H9 (cell line): ENCODE measurements at regions not wholly inside any gene's neighbourhood (a gene's known extent, or its start where the extent isn't known, plus 50 kb on each side); places are given as distances from the start of the nearest gene placed in this dataset.
"Not testable (repeated sequence)": the region's sequence is repeated elsewhere in the genome, so short reads cannot be mapped to it uniquely, and the experiment has no call there.

ENCODE experiments used
- DNase-seq: peaks from one replicate; pipeline ENCODE4 v3.0.0-alpha.2; 2017
- H2AFZ ChIP-seq: one replicate; pipeline ENCODE4 v1.6.1; 2013; ENCODE audit warnings: mild to moderate bottlenecking, low read length, control low read depth, moderate library complexity
- H2AK5ac ChIP-seq: 2 replicates; pipeline ENCODE4 v1.6.1; 2013; ENCODE audit warnings: low read length, control low read depth, mixed read lengths; ENCODE audit not compliant: insufficient read length
- H2BK120ac ChIP-seq: one replicate; pipeline ENCODE4 v1.6.1; 2013; ENCODE audit warnings: low read depth, mild to moderate bottlenecking, low read length, control low read depth, inconsistent platforms; ENCODE audit not compliant: poor library complexity, severe bottlenecking
- H2BK12ac ChIP-seq: 2 replicates; pipeline ENCODE4 v1.6.1; 2013; ENCODE audit warnings: low read length, control low read depth, mixed read lengths, low read depth; ENCODE audit not compliant: insufficient read length
- H2BK15ac ChIP-seq: 2 replicates; pipeline ENCODE4 v1.6.1; 2013; ENCODE audit warnings: low read depth, low read length, control low read depth
- H2BK20ac ChIP-seq: one replicate; pipeline ENCODE4 v1.6.1; 2013; ENCODE audit warnings: low read depth, mild to moderate bottlenecking, low read length, control low read depth, inconsistent platforms; ENCODE audit not compliant: poor library complexity, severe bottlenecking
- H2BK5ac ChIP-seq: 2 replicates; pipeline ENCODE4 v1.6.1; 2013; ENCODE audit warnings: low read length, control low read depth, mixed read lengths; ENCODE audit not compliant: insufficient read length
- H3K14ac ChIP-seq: 2 replicates; pipeline ENCODE4 v1.6.1; 2013; ENCODE audit warnings: low read length, control low read depth; ENCODE audit not compliant: insufficient read depth
- H3K18ac ChIP-seq: 2 replicates; pipeline ENCODE4 v1.6.1; 2013; ENCODE audit warnings: low read depth, mild to moderate bottlenecking, mixed read lengths, low read length, control low read depth; ENCODE audit not compliant: insufficient read length
- H3K23ac ChIP-seq: 2 replicates; pipeline ENCODE4 v1.6.1; 2013; ENCODE audit warnings: low read length, control low read depth, mixed read lengths, low read depth; ENCODE audit not compliant: insufficient read length
- H3K23me2 ChIP-seq: 2 replicates; pipeline ENCODE4 v1.6.1; 2013; ENCODE audit warnings: low read depth, mild to moderate bottlenecking, mixed read lengths, low read length, control low read depth; ENCODE audit not compliant: insufficient read length, poor library complexity, severe bottlenecking
- H3K27ac ChIP-seq: 2 replicates; pipeline ENCODE4 v1.5.1; 2013; ENCODE audit warnings: low read length, control low read depth, mixed read lengths, low read depth; ENCODE audit not compliant: insufficient read length
- H3K27me3 ChIP-seq: 2 replicates; pipeline ENCODE4 v1.6.1; 2013; ENCODE audit warnings: low read length, control low read depth, inconsistent platforms; ENCODE audit not compliant: insufficient read depth
- H3K4ac ChIP-seq: 2 replicates; pipeline ENCODE4 v1.6.1; 2013; ENCODE audit warnings: low read depth, mild to moderate bottlenecking, control low read depth, inconsistent platforms, low read length, moderate library complexity
- H3K4me1 ChIP-seq: 2 replicates; pipeline ENCODE4 v1.6.1; 2013; ENCODE audit warnings: low read length, control low read depth, inconsistent platforms; ENCODE audit not compliant: insufficient read depth
- H3K4me2 ChIP-seq: 2 replicates; pipeline ENCODE4 v1.6.1; 2013; ENCODE audit warnings: low read length, control low read depth, mixed read lengths; ENCODE audit not compliant: insufficient read length, insufficient read depth
- H3K56ac ChIP-seq: 2 replicates; pipeline ENCODE4 v1.6.1; 2013; ENCODE audit warnings: low read depth, mild to moderate bottlenecking, mixed read lengths, low read length, control low read depth; ENCODE audit not compliant: insufficient read length
- H3K79me1 ChIP-seq: 2 replicates; pipeline ENCODE4 v1.6.1; 2013; ENCODE audit warnings: low read depth, mild to moderate bottlenecking, moderate library complexity, low read length, control low read depth, inconsistent platforms; ENCODE audit not compliant: insufficient read depth, poor library complexity, severe bottlenecking
- H3K79me2 ChIP-seq: 2 replicates; pipeline ENCODE4 v1.6.1; 2013; ENCODE audit warnings: low read length, control low read depth, inconsistent platforms; ENCODE audit not compliant: insufficient read depth
- H3K9ac ChIP-seq: 2 replicates; pipeline ENCODE4 v1.6.1; 2013; ENCODE audit warnings: low read length, control low read depth, mixed read lengths; ENCODE audit not compliant: insufficient read length; ENCODE audit errors: extremely low read depth
- H3K9me3 ChIP-seq: one replicate; pipeline ENCODE4 v1.6.1; 2013; ENCODE audit warnings: low read depth, low read length, inconsistent platforms; ENCODE audit not compliant: control insufficient read depth
- H3T11ph ChIP-seq: one replicate; pipeline ENCODE4 v1.6.1; 2013; ENCODE audit warnings: mild to moderate bottlenecking, low read length, control low read depth, inconsistent platforms
- H4K20me1 ChIP-seq: one replicate; pipeline ENCODE4 v1.6.1; 2013; ENCODE audit not compliant: control insufficient read depth, insufficient read length, insufficient read depth
- H4K5ac ChIP-seq: 2 replicates; pipeline ENCODE4 v1.6.1; 2013; ENCODE audit warnings: low read depth, mild to moderate bottlenecking, mixed read lengths, low read length, control low read depth; ENCODE audit not compliant: insufficient read length
- H4K8ac ChIP-seq: replicated peaks from 2 replicates; pipeline ENCODE4 v1.6.1; 2013; ENCODE audit warnings: low read length, control low read depth, mixed read lengths, low read depth; ENCODE audit not compliant: insufficient read length
- H4K91ac ChIP-seq: 2 replicates; pipeline ENCODE4 v1.6.1; 2013; ENCODE audit warnings: low read depth, mild to moderate bottlenecking, moderate library complexity, mixed read lengths, low read length, control low read depth; ENCODE audit not compliant: insufficient read length
- H3K27ac Mint-ChIP-seq, 3 experiments: 2 replicates in 2 of 3; 3 replicates in 1 of 3; pipeline ENCODE4 v1.8.0; 2020 to 2021; ENCODE audit warnings: mixed read lengths in 3 of 3, mild to moderate bottlenecking in 1 of 3, moderate library complexity in 1 of 3
- H3K27me3 Mint-ChIP-seq: 2 replicates; pipeline ENCODE4 v1.8.0; 2021; ENCODE audit warnings: low read depth, mild to moderate bottlenecking, moderate library complexity, mixed read lengths
- H3K36me3 Mint-ChIP-seq, 3 experiments: 2 replicates in 2 of 3; 3 replicates in 1 of 3; pipeline ENCODE4 v1.8.0; 2020 to 2021; ENCODE audit warnings: low read depth in 3 of 3, mixed read lengths in 3 of 3; ENCODE audit not compliant: insufficient read depth in 1 of 3
- H3K4me1 Mint-ChIP-seq, 2 experiments: 2 replicates each; pipeline ENCODE4 v1.8.0; 2020; ENCODE audit warnings: mixed read lengths in 2 of 2
- H3K4me3 Mint-ChIP-seq, 2 experiments: 2 replicates in 1 of 2; 3 replicates in 1 of 2; pipeline ENCODE4 v1.8.0; 2020 to 2021; ENCODE audit warnings: mild to moderate bottlenecking in 2 of 2, mixed read lengths in 2 of 2, moderate library complexity in 1 of 2
- H3K9me3 Mint-ChIP-seq, 2 experiments: 2 replicates in 1 of 2; 3 replicates in 1 of 2; pipeline ENCODE4 v1.8.0; 2020; ENCODE audit warnings: mild to moderate bottlenecking in 2 of 2, mixed read lengths in 2 of 2, moderate library complexity in 1 of 2
- WGBS: extraction: QIAGEN DNeasy Blood & Tissue Kit; methylation state at CpG from one replicate; pipeline ENCODE4 v1.1.7; 2013; ENCODE audit warnings: missing lambda C conversion rate, low lambda C conversion rate, mixed read lengths; ENCODE audit not compliant: insufficient read length; ENCODE audit errors: extremely low coverage; 5-methylcytosine and 5-hydroxymethylcytosine counted together

GRCh38 chr2:87428452-87429130, 319.3 kb upstream of the PLGLB2 start:
- not testable (repeated sequence) for H3K18ac ChIP-seq, H4K8ac ChIP-seq, H2BK20ac ChIP-seq, H3K27ac Mint-ChIP-seq, H3T11ph ChIP-seq, H2BK120ac ChIP-seq, H4K5ac ChIP-seq, H3K4me1 ChIP-seq, H3K79me1 ChIP-seq, H2AFZ ChIP-seq, H3K27me3 ChIP-seq, H3K9me3 Mint-ChIP-seq, H3K27ac ChIP-seq, H3K23ac ChIP-seq, H3K4me3 Mint-ChIP-seq, H3K56ac ChIP-seq, H3K9me3 ChIP-seq, H3K4me2 ChIP-seq, H2BK15ac ChIP-seq, H2AK5ac ChIP-seq, H3K14ac ChIP-seq, H3K4me1 Mint-ChIP-seq, H3K36me3 Mint-ChIP-seq, H2BK12ac ChIP-seq, H4K91ac ChIP-seq, H4K20me1 ChIP-seq, H3K79me2 ChIP-seq, H3K27me3 Mint-ChIP-seq, H2BK5ac ChIP-seq, DNase-seq, H3K9ac ChIP-seq, H3K23me2 ChIP-seq, H3K4ac ChIP-seq
- no CpG with 5 or more reads among the region's 2 CpGs for WGBS

DNA sequence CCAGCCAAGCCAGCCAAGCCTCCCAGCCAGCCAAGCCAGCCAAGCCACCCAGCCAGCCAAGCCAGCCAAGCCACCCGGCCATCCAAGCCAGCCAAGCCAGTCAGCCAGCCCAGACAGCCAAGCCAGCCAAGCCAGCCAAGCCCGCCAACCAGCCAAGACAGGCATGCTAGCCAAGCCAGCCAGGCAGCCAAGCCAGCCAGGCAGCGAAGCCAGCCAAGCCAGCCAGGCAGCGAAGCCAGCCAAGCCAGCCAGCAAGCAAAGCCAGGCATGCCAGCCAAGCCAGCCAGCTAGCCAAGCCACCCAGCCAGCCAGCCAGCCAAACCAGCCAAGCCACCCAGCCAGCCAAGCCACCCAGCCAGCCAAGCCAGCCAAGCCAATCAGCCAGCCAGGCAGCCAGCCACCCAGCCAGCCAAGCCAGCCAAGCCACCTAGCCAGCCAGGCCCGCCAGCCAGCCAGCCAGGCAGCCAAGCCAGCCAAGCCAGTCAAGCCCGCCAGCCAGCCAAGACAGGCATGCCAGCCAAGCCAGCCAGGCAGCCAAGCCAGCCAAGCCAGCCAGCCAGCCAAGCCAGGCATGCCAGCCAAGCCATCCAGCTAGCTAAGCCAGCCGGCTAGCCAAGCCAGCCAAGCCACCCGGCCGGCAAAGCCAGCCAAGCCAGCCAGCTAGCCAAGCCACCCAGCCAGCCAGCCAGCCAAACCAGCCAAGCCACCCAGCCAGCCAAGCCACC, 318.5 kb upstream of the PLGLB2 start:
- H2BK5ac ChIP-seq, H4K8ac ChIP-seq, H3K9me3 Mint-ChIP-seq, H2BK15ac ChIP-seq, H3K4me2 ChIP-seq, H3K14ac ChIP-seq, DNase-seq, H2BK12ac ChIP-seq, H2AFZ ChIP-seq, H3K27ac Mint-ChIP-seq, H4K91ac ChIP-seq, H2BK20ac ChIP-seq, H4K20me1 ChIP-seq, H3K9ac ChIP-seq, H2BK120ac ChIP-seq, H4K5ac ChIP-seq, H3K23ac ChIP-seq, H3K36me3 Mint-ChIP-seq, H3K27me3 ChIP-seq, H3K18ac ChIP-seq, H3K27ac ChIP-seq, H3K79me2 ChIP-seq, H3K4me1 ChIP-seq, H3T11ph ChIP-seq, H2AK5ac ChIP-seq, H3K4me1 Mint-ChIP-seq, H3K4me3 Mint-ChIP-seq, H3K79me1 ChIP-seq, H3K4ac ChIP-seq, H3K23me2 ChIP-seq, H3K27me3 Mint-ChIP-seq, H3K56ac ChIP-seq, H3K9me3 ChIP-seq: not testable (repeated sequence)
- WGBS: no CpG with 5 or more reads among the region's 9 CpGs
